Gastroesophageal sphincter (tissue), 3 donors: ENCODE measurements at regions not wholly inside any gene's neighbourhood (a gene's known extent, or its start where the extent isn't known, plus 50 kb on each side); places are given as distances from the start of the nearest gene placed in this dataset.

Experiments used
- CTCF ChIP-seq, 4 experiments: fragments of 200-600 bp in 2 of 4; fragments of 450-650 bp in 2 of 4; sonication (generic) in 1 of 4; IDR thresholded peaks; one replicate each; pipeline ENCODE4 v1.5.1; 2017 to 2019; ENCODE audit warnings: antibody characterized with exemption in 4 of 4, mild to moderate bottlenecking in 2 of 4, moderate library complexity in 2 of 4
- EP300 ChIP-seq: sonication (generic); formaldehyde crosslinking; IDR thresholded peaks from one replicate; pipeline ENCODE4 v1.6.1; 2017; ENCODE audit warnings: antibody characterized with exemption, mild to moderate bottlenecking
- POLR2A ChIP-seq, 2 donors: fragments of 450-650 bp; IDR thresholded peaks; one replicate each; pipeline ENCODE4 v1.6.1; 2017; ENCODE audit warnings: antibody characterized with exemption in 2 of 2, mild to moderate bottlenecking in 2 of 2, moderate library complexity in 1 of 2

GRCh38 chr1:78385744-78386462 is 104.9 kb upstream of the PTGFR start:
- TF ChIP-seq CTCF (IDR thresholded peaks at IDR 0.05) (no peak), POLR2A (IDR thresholded peaks at IDR 0.05) (no peak), EP300 (no peak)
